Lung (tissue), 11 donors: ENCODE measurements at regions not wholly inside any gene's neighbourhood (a gene's known extent, or its start where the extent isn't known, plus 50 kb on each side); places are given as distances from the start of the nearest gene placed in this dataset.

Source experiments
- ATAC-seq: fragments of 200-7000 bp; cut with Tn5 transposase; one replicate; pipeline ENCODE4 v1.9.1; 2020; ENCODE audit warnings: moderate number of reproducible peaks; ENCODE audit not compliant: insufficient read depth, low FRiP score
- DNase-seq, 3 donors: peaks; one replicate each; pipeline ENCODE4 v3.0.0-alpha.2; 2013 to 2017
- H3K27ac ChIP-seq, 2 donors: one replicate each; pipeline ENCODE4 v1.5.1; 2013; ENCODE audit warnings: mild to moderate bottlenecking in 2 of 2, moderate library complexity in 2 of 2, control low read depth in 1 of 2, inconsistent platforms in 1 of 2, low read depth in 1 of 2, low read length in 1 of 2
- H3K27me3 ChIP-seq, 3 donors: one replicate each; pipeline ENCODE4 v1.5.1; 2013; ENCODE audit warnings: low read length in 2 of 3; ENCODE audit not compliant: control insufficient read depth in 3 of 3, insufficient read depth in 3 of 3
- H3K36me3 ChIP-seq, 4 donors: one replicate each; pipeline ENCODE4 v1.5.1; 2013; ENCODE audit warnings: low read length in 4 of 4, mild to moderate bottlenecking in 1 of 4, moderate library complexity in 1 of 4; ENCODE audit not compliant: control insufficient read depth in 4 of 4, insufficient read depth in 4 of 4
- H3K4me1 ChIP-seq, 5 donors: one replicate each; pipeline ENCODE4 v1.5.1; 2013; ENCODE audit warnings: low read length in 5 of 5, mild to moderate bottlenecking in 2 of 5, moderate library complexity in 1 of 5; ENCODE audit not compliant: control insufficient read depth in 5 of 5, insufficient read depth in 5 of 5
- H3K4me3 ChIP-seq: one replicate; pipeline ENCODE4 v1.5.1; 2013; ENCODE audit warnings: mild to moderate bottlenecking, control low read depth, moderate library complexity
- H3K9ac ChIP-seq, 2 donors: one replicate each; pipeline ENCODE4 v1.5.1; 2013; ENCODE audit warnings: low read length in 2 of 2, control low read depth in 1 of 2; ENCODE audit not compliant: insufficient read depth in 1 of 2
- H3K9me3 ChIP-seq, 4 donors: one replicate each; pipeline ENCODE4 v1.5.1; 2013; ENCODE audit warnings: low read length in 3 of 4, mild to moderate bottlenecking in 1 of 4, moderate library complexity in 1 of 4; ENCODE audit not compliant: control insufficient read depth in 4 of 4, insufficient read depth in 3 of 4
- WGBS, 2 donors: extraction: QIAGEN DNeasy Blood & Tissue Kit; methylation state at CpG; one replicate each; pipeline ENCODE4 v1.1.7; 2013; 5-methylcytosine and 5-hydroxymethylcytosine counted together
- TF ChIP-seq, protein P1 (sequence below): IDR thresholded peaks from 2 replicates; pipeline ENCODE4 v1.5.1; 2012; ENCODE audit warnings: mild to moderate bottlenecking; ENCODE audit errors: control extremely low read depth, extremely low read depth
- donor health status: control.
- donor health status: control.
- donor health status: Bipolar disorder and iron deficiency.
- donor health status: healthy.
- donor health status: DM: yes; HTN: yes; CAD: no.

DNA sequence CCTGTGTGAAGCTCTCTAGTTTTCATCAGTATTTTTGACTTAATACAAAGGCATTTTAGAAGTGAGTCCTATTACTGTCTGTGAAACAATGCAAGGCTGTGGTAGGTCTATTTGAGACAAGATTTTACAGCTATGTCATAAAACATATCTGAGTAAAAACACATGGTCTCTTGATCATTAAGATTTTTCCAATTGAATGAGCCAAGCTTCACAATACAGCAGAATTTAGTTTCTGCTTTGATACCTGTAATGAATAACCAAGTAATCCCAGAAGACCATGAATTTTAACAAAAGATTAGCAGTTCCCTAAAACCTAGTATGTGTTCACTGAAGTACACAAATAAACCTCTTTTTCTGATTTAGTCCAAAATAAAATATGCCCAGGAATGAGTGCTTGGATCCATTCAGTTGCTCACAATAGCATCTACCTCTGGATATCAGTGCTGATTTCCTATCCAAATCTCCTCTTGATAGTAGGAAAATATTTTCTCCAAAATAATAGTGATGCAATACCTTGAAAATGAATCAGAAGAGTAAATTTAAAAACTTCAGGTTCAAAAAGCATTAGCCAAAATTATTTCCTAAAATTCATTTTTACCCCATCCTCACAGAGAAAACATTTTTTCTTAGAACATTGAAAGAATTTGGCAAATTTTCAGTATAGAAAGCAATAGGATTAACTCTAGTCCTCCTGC, 533.5 kb upstream of the SGCG start:
- no peak overlapping the region for H3K27ac ChIP-seq
- TF ChIP-seq, protein P1, sequence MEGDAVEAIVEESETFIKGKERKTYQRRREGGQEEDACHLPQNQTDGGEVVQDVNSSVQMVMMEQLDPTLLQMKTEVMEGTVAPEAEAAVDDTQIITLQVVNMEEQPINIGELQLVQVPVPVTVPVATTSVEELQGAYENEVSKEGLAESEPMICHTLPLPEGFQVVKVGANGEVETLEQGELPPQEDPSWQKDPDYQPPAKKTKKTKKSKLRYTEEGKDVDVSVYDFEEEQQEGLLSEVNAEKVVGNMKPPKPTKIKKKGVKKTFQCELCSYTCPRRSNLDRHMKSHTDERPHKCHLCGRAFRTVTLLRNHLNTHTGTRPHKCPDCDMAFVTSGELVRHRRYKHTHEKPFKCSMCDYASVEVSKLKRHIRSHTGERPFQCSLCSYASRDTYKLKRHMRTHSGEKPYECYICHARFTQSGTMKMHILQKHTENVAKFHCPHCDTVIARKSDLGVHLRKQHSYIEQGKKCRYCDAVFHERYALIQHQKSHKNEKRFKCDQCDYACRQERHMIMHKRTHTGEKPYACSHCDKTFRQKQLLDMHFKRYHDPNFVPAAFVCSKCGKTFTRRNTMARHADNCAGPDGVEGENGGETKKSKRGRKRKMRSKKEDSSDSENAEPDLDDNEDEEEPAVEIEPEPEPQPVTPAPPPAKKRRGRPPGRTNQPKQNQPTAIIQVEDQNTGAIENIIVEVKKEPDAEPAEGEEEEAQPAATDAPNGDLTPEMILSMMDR: no peak
- DNase-seq (no peak), ATAC-seq (no peak)
- H3K27me3 ChIP-seq: no peaks in the 10 kb centered on the region
- H3K9ac ChIP-seq: no peak overlapping the region
- no peak overlapping the region for H3K4me3 ChIP-seq
- H3K36me3 ChIP-seq: no peaks in the 10 kb centered on the region
- H3K4me1 ChIP-seq: no peaks in the 10 kb centered on the region
- peaks cover 0 to 4% (median 0%) of the 10 kb centered on the region in 4 donors for H3K9me3 ChIP-seq

DNA sequence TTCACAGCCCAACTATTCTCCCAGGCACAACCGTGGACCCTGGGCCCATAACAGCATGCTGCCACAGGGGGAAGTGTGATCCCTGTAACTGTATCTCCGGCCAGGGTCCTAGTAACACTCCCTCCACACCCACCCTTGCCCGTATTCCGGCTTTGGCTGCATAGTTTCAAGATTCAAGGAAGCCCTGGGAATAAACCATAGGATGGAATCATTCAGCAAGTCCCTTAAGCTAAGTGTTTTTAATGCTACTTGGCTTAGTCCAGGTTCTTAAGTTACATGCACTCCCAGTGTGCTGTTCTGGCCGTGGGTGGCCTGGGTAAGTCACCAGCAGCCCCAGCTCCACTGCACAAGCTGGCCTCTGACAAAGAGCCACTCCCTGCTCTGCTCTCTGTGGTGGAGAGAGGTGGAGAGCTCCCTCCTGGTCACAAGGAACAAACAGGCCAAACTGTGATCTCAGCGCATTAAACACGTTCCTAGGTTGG, 532.4 kb upstream of the SGCG start:
- 44 to 62% methylated on average over 7 of the region's 7 CpGs for WGBS, 2 donors
- no peak overlapping the region for H3K4me3 ChIP-seq
- H3K27me3 ChIP-seq: no peaks in the 10 kb centered on the region
- H3K27ac ChIP-seq: no peak overlapping the region
- DNase-seq (peak in 2 of 3 donors; percentile 22 to 55), ATAC-seq (no peak)
- TF ChIP-seq, protein P1: no peak
- no peaks in the 10 kb centered on the region for H3K9me3 ChIP-seq
- H3K9ac ChIP-seq: no peak overlapping the region
- no peaks in the 10 kb centered on the region for H3K36me3 ChIP-seq
- peaks cover 0 to under 1% (median 0%) of the 10 kb centered on the region in 5 donors for H3K4me1 ChIP-seq

DNA sequence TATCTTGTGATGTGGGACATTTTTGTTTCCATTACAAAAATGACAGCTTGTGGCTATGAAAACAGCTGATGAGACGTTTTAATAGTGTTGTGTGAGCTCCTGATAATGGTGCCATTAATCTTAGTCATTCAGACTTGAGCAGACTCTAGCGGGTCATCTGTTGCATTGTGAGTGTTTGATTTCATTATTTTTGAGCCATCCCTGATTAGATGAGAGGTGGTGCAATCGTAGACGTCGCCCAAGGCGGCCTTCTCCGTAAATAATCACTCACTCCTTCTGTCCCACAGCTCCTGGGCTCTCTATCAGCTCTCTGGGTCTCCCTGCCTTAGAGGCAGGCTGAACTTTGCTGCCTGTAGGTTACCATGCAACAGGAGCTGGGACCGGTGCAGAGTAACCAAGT, 528.0 kb upstream of the SGCG start:
- DNase-seq (no peak), ATAC-seq (no peak)
- Histone ChIP-seq H3K4me1 (peaks cover 0 to 6% (median 0%) of the 10 kb centered on the region in 5 donors), H3K9me3 (no peaks in the 10 kb centered on the region), H3K36me3 (no peaks in the 10 kb centered on the region), H3K27ac (no peak overlapping the region), H3K4me3 (no peak overlapping the region), H3K27me3 (no peaks in the 10 kb centered on the region), H3K9ac (no peak overlapping the region)
- WGBS, 2 donors: 67 to 85% methylated on average over 8 of the region's 8 CpGs
- TF ChIP-seq, protein P1: no peak

DNA sequence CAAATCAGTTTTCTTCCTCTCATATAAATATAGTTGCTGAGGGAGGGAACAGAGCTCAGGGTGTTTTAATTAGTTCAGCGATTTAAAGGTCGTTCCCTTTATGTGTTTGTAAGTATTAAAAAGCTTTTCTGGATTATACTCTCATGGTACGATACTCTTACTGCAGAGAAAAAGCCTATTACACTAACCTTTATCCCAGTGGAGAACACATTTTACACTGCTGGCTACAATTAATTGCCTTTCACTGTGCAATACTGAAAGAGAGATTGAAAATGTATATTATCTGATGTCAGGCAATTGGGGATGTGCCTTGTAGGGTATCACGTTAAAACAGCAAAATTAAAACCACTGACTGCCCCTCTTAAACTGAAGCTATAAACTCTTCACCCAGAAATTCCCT, 526.9 kb upstream of the SGCG start:
- Histone ChIP-seq H3K4me1 (peaks cover 0 to 6% (median 0%) of the 10 kb centered on the region in 5 donors), H3K9ac (no peak overlapping the region), H3K27ac (no peak overlapping the region), H3K4me3 (no peak overlapping the region), H3K36me3 (no peaks in the 10 kb centered on the region), H3K9me3 (no peaks in the 10 kb centered on the region), H3K27me3 (no peaks in the 10 kb centered on the region)
- DNase-seq: no peak
- ATAC-seq: no peak
- WGBS, 2 donors: 79 to 86% methylated on average over 4 of the region's 4 CpGs
- TF ChIP-seq, protein P1: no peak
